HEK293T (cell line): ENCODE measurements at regions not wholly inside any gene's neighbourhood (a gene's known extent, or its start where the extent isn't known, plus 50 kb on each side); places are given as distances from the start of the nearest gene placed in this dataset.

Experiments
- CTCF ChIA-PET: fragments of 350-600 bp; formaldehyde crosslinking; extraction: SDS; loops from one replicate; lab custom pipeline; 2021; ENCODE audit warnings: antibody characterized with exemption, inconsistent platforms; lab: Yijun Ruan, JAX
- POLR2A ChIA-PET: fragments of 350-600 bp; formaldehyde crosslinking; extraction: SDS; loops from one replicate; lab custom pipeline; 2020; ENCODE audit warnings: antibody characterized with exemption, inconsistent platforms; lab: Yijun Ruan, JAX
- DNase-seq: peaks from one replicate; pipeline ENCODE4 v3.0.0; 2012; ENCODE audit warnings: mixed read lengths; ENCODE audit errors: extremely low spot score
- ARNT ChIP-seq: fragments of 450-650 bp; IDR thresholded peaks from 2 replicates; pipeline ENCODE4 v1.6.1; 2017; ENCODE audit warnings: mild to moderate bottlenecking
- BHLHE40 ChIP-seq: fragments of 450-650 bp; IDR thresholded peaks from 2 replicates; pipeline ENCODE4 v1.6.1; 2016; ENCODE audit warnings: mild to moderate bottlenecking, moderate library complexity, borderline replicate concordance
- CTBP1 ChIP-seq: fragments of 450-650 bp; IDR thresholded peaks from 2 replicates; pipeline ENCODE4 v1.6.1; 2016; ENCODE audit warnings: borderline replicate concordance
- ELF4 ChIP-seq: fragments of 450-650 bp; IDR thresholded peaks from 2 replicates; pipeline ENCODE4 v1.6.1; 2017; ENCODE audit warnings: antibody characterized with exemption
- FOXA1 ChIP-seq: fragments of 450-650 bp; IDR thresholded peaks from 2 replicates; pipeline ENCODE4 v1.6.1; 2016; ENCODE audit warnings: mild to moderate bottlenecking
- FOXK2 ChIP-seq: fragments of 450-650 bp; IDR thresholded peaks from 2 replicates; pipeline ENCODE4 v1.6.1; 2016; ENCODE audit warnings: mild to moderate bottlenecking
- FOXM1 ChIP-seq: fragments of 450-650 bp; IDR thresholded peaks from 2 replicates; pipeline ENCODE4 v1.6.1; 2017; ENCODE audit warnings: mild to moderate bottlenecking, borderline replicate concordance
- HDGF ChIP-seq: fragments of 450-650 bp; IDR thresholded peaks from 2 replicates; pipeline ENCODE4 v1.6.1; 2017; ENCODE audit warnings: antibody characterized with exemption, borderline replicate concordance
- L3MBTL2 ChIP-seq: fragments of 450-650 bp; conservative IDR thresholded peaks from 2 replicates; pipeline ENCODE4 v1.6.1; 2016; ENCODE audit warnings: mild to moderate bottlenecking
- LEF1 ChIP-seq: fragments of 450-650 bp; IDR thresholded peaks from 2 replicates; pipeline ENCODE4 v1.6.1; 2017; ENCODE audit warnings: mild to moderate bottlenecking, borderline replicate concordance
- NFRKB ChIP-seq: fragments of 450-650 bp; IDR thresholded peaks from 2 replicates; pipeline ENCODE4 v1.6.1; 2016; ENCODE audit warnings: mild to moderate bottlenecking, moderate library complexity
- PKNOX1 ChIP-seq: fragments of 450-650 bp; IDR thresholded peaks from 2 replicates; pipeline ENCODE4 v1.6.1; 2016
- SP1 ChIP-seq: fragments of 450-650 bp; IDR thresholded peaks from 2 replicates; pipeline ENCODE4 v1.6.1; 2017
- SUZ12 ChIP-seq: fragments of 450-650 bp; IDR thresholded peaks from 2 replicates; pipeline ENCODE4 v1.6.1; 2016; ENCODE audit warnings: mild to moderate bottlenecking
- TARDBP ChIP-seq: fragments of 450-650 bp; IDR thresholded peaks from 2 replicates; pipeline ENCODE4 v1.6.1; 2016
- ZNF384 ChIP-seq: fragments of 450-650 bp; IDR thresholded peaks from 2 replicates; pipeline ENCODE4 v1.6.1; 2016

GRCh38 chr2:150351922-150352321 is 135.5 kb downstream of the RND3 start:
- ChIA-PET CTCF (no interaction called here), POLR2A (no interaction called here)
- TF ChIP-seq L3MBTL2 = no peak
- no peak for TF ChIP-seq ARNT
- DNase-seq = no peak

- TF ChIP-seq SP1 = no peak
- TF ChIP-seq CTBP1 = no peak
- no peak for TF ChIP-seq FOXK2
- no peak for TF ChIP-seq FOXA1
- no peak for TF ChIP-seq LEF1
- TF ChIP-seq NFRKB = no peak
- no peak for TF ChIP-seq ARNT
- TF ChIP-seq L3MBTL2 = no peak
- no peak for TF ChIP-seq ELF4
- TF ChIP-seq TARDBP = no peak
- no peak for TF ChIP-seq ZNF384
- TF ChIP-seq HDGF = no peak
- no peak for TF ChIP-seq PKNOX1
- no peak for TF ChIP-seq SUZ12
- TF ChIP-seq BHLHE40 = no peak
- TF ChIP-seq FOXM1 = no peak
- POLR2A ChIA-PET = no interaction called here
- no peak for DNase-seq
- CTCF ChIA-PET = no interaction called here
Observed at GRCh38 chr2:150350500-150350899, 137.0 kb downstream of the RND3 start.

- no peak for DNase-seq
- POLR2A ChIA-PET = no interaction called here
- TF ChIP-seq FOXA1 (no peak), CTBP1 (no peak), TARDBP (no peak), SUZ12 (no peak), BHLHE40 (no peak), HDGF (no peak), SP1 (no peak), ZNF384 (no peak), PKNOX1 (no peak), L3MBTL2 (no peak), FOXM1 (no peak), FOXK2 (no peak), ELF4 (no peak), ARNT (no peak), NFRKB (no peak), LEF1 (no peak)
- CTCF ChIA-PET = no interaction called here
Observed at GRCh38 chr2:150346806-150347205, 140.7 kb downstream of the RND3 start.

GRCh38 chr2:150341982-150342680 is 145.3 kb downstream of the RND3 start:
- ChIA-PET CTCF (no interaction called here), POLR2A (no interaction called here)
- no peak for DNase-seq
- no peak for TF ChIP-seq NFRKB
- no peak for TF ChIP-seq CTBP1
- no peak for TF ChIP-seq TARDBP
- no peak for TF ChIP-seq LEF1
- no peak for TF ChIP-seq ELF4
- no peak for TF ChIP-seq HDGF
- TF ChIP-seq ZNF384 = no peak
- TF ChIP-seq ARNT = no peak
- no peak for TF ChIP-seq FOXK2

- ChIA-PET POLR2A (no interaction called here), CTCF (no interaction called here)
- no peak for TF ChIP-seq SP1
- no peak for TF ChIP-seq L3MBTL2
- no peak for TF ChIP-seq TARDBP
- TF ChIP-seq HDGF = no peak
- TF ChIP-seq PKNOX1 = no peak
- no peak for TF ChIP-seq FOXK2
- no peak for TF ChIP-seq FOXA1
- no peak for TF ChIP-seq BHLHE40
- TF ChIP-seq ELF4 = no peak
- TF ChIP-seq ZNF384 = no peak
- no peak for TF ChIP-seq NFRKB
- TF ChIP-seq FOXM1 = no peak
- TF ChIP-seq ARNT = no peak
- TF ChIP-seq SUZ12 = no peak
- no peak for DNase-seq
Observed at GRCh38 chr2:150339951-150340350, 147.5 kb downstream of the RND3 start.

GRCh38 chr2:150339282-150339681 is 148.2 kb downstream of the RND3 start:
- CTCF ChIA-PET = no interaction called here
- POLR2A ChIA-PET = no interaction called here
- no peak for DNase-seq
- TF ChIP-seq LEF1 (no peak), SP1 (no peak), CTBP1 (no peak), FOXM1 (no peak), L3MBTL2 (no peak), TARDBP (no peak), ARNT (no peak), PKNOX1 (no peak), HDGF (no peak), SUZ12 (no peak), FOXA1 (no peak), NFRKB (no peak), BHLHE40 (no peak), ZNF384 (no peak), ELF4 (no peak)
